GM19351 (cell line): ENCODE measurements at regions not wholly inside any gene's neighbourhood (a gene's known extent, or its start where the extent isn't known, plus 50 kb on each side); places are given as distances from the start of the nearest gene placed in this dataset.
"Not testable (repeated sequence)": the region's sequence is repeated elsewhere in the genome, so short reads cannot be mapped to it uniquely, and the experiment has no call there.

Experiments used
- ATAC-seq: cut with Tn5 transposase; IDR thresholded peaks from one replicate; pipeline ENCODE4 v1.9.1; 2021; ENCODE audit warnings: mild to moderate bottlenecking, moderate library complexity; ENCODE audit not compliant: unreplicated experiment

- ATAC-seq, result no peak
These were observed 215.8 kb upstream of the LRRC4C start for GRCh38 chr11:41675205-41675604.

- no peak for ATAC-seq
These were observed 253.6 kb upstream of the LRRC4C start for GRCh38 chr11:41713030-41713429.

GRCh38 chr11:41714101-41714500 lies 254.6 kb upstream of the LRRC4C start:
- ATAC-seq, result no peak

GRCh38 chr11:41716862-41717261 lies 257.4 kb upstream of the LRRC4C start:
- no peak for ATAC-seq

GRCh38 chr11:41720761-41721160 lies 261.3 kb upstream of the LRRC4C start:
- ATAC-seq, result no peak

- not testable (repeated sequence) for ATAC-seq
These were observed 268.7 kb upstream of the LRRC4C start for GRCh38 chr11:41728161-41728560.

- ATAC-seq, result no peak
These were observed 315.8 kb upstream of the LRRC4C start for GRCh38 chr11:41775296-41775695.

GRCh38 chr11:41779401-41779960 lies 320.0 kb upstream of the LRRC4C start:
- ATAC-seq, result no peak

- ATAC-seq, result no peak
These were observed 322.0 kb upstream of the LRRC4C start for GRCh38 chr11:41781441-41781840.

GRCh38 chr11:41784513-41785335 lies 325.3 kb upstream of the LRRC4C start:
- no peak for ATAC-seq

- ATAC-seq, result no peak
These were observed 326.6 kb upstream of the LRRC4C start for GRCh38 chr11:41786087-41786486.

GRCh38 chr11:41788177-41788576 lies 328.7 kb upstream of the LRRC4C start:
- no peak for ATAC-seq

- no peak for ATAC-seq
These were observed 329.9 kb upstream of the LRRC4C start for GRCh38 chr11:41789376-41789775.

GRCh38 chr11:41795004-41795403 lies 335.6 kb upstream of the LRRC4C start:
- no peak for ATAC-seq

- no peak for ATAC-seq
These were observed 340.3 kb upstream of the LRRC4C start for GRCh38 chr11:41799754-41800153.

- ATAC-seq, result no peak
These were observed 344.4 kb upstream of the LRRC4C start for GRCh38 chr11:41803895-41804294.

- no peak for ATAC-seq
These were observed 356.9 kb upstream of the LRRC4C start for GRCh38 chr11:41816396-41816795.

- not testable (repeated sequence) for ATAC-seq
These were observed 364.8 kb upstream of the LRRC4C start for GRCh38 chr11:41824287-41824686.

- no peak for ATAC-seq
These were observed 366.6 kb upstream of the LRRC4C start for GRCh38 chr11:41826085-41826484.

- ATAC-seq, result no peak
These were observed 377.0 kb upstream of the LRRC4C start for GRCh38 chr11:41836431-41836830.

GRCh38 chr11:41842673-41843072 lies 383.2 kb upstream of the LRRC4C start:
- ATAC-seq, result no peak

- no peak for ATAC-seq
These were observed 385.6 kb upstream of the LRRC4C start for GRCh38 chr11:41845066-41845465.

GRCh38 chr11:41848349-41848748 lies 388.9 kb upstream of the LRRC4C start:
- no peak for ATAC-seq
